ENCODE measurements at regions not wholly inside any gene's neighbourhood (a gene's known extent, or its start where the extent isn't known, plus 50 kb on each side); places are given as distances from the start of the nearest gene placed in this dataset.

GRCh38 chr16:54774768-54775167 is 155.9 kb upstream of the IRX5 start:
- TF ChIP-seq CTCF (conservative IDR thresholded peaks at IDR 0.05): no peak
- no peak overlapping the region for H3K27ac ChIP-seq

- no peak overlapping the region for H3K27ac ChIP-seq
- TF ChIP-seq CTCF (conservative IDR thresholded peaks at IDR 0.05): no peak
Observed at GRCh38 chr16:54772400-54772799, 158.3 kb upstream of the IRX5 start.

- no peak for TF ChIP-seq CTCF (conservative IDR thresholded peaks at IDR 0.05)
- H3K27ac ChIP-seq: no peak overlapping the region
Observed at GRCh38 chr16:54766355-54766754, 164.3 kb upstream of the IRX5 start.

GRCh38 chr16:54750249-54750648 is 180.4 kb upstream of the IRX5 start:
- TF ChIP-seq CTCF (conservative IDR thresholded peaks at IDR 0.05): no peak
- no peak overlapping the region for H3K27ac ChIP-seq

- no peak for TF ChIP-seq CTCF (conservative IDR thresholded peaks at IDR 0.05)
- no peak overlapping the region for H3K27ac ChIP-seq
Observed at GRCh38 chr16:54748611-54749190, 182.0 kb upstream of the IRX5 start.

GRCh38 chr16:54746596-54746995 is 184.1 kb upstream of the IRX5 start:
- no peak for TF ChIP-seq CTCF (conservative IDR thresholded peaks at IDR 0.05)
- H3K27ac ChIP-seq: no peak overlapping the region

- TF ChIP-seq CTCF (conservative IDR thresholded peaks at IDR 0.05): no peak
- H3K27ac ChIP-seq: no peak overlapping the region
Observed at GRCh38 chr16:54744998-54745397, 185.7 kb upstream of the IRX5 start.

All from VCaP (cell line).